Upper lobe of left lung (tissue), 4 donors: ENCODE measurements at regions not wholly inside any gene's neighbourhood (a gene's known extent, or its start where the extent isn't known, plus 50 kb on each side); places are given as distances from the start of the nearest gene placed in this dataset.

ENCODE experiments used
- EP300 ChIP-seq, 4 donors: sonication (generic); formaldehyde crosslinking; IDR thresholded peaks; one replicate each; pipeline ENCODE4 v1.5.1; 2017; ENCODE audit warnings: antibody characterized with exemption in 4 of 4, control low read depth in 2 of 4
- POLR2A ChIP-seq, 4 donors: fragments of 450-650 bp; IDR thresholded peaks; one replicate each; pipeline ENCODE4 v1.5.1; 2016 to 2017; ENCODE audit warnings: antibody characterized with exemption in 4 of 4, mild to moderate bottlenecking in 2 of 4
- TF ChIP-seq, protein P1 (sequence below), 6 experiments: fragments of 450-650 bp in 4 of 6; fragments of 200-600 bp in 2 of 6; sonication (generic) in 2 of 6; IDR thresholded peaks; one replicate each; pipeline ENCODE4 v1.5.1; 2016 to 2019; ENCODE audit warnings: antibody characterized with exemption in 6 of 6

DNA sequence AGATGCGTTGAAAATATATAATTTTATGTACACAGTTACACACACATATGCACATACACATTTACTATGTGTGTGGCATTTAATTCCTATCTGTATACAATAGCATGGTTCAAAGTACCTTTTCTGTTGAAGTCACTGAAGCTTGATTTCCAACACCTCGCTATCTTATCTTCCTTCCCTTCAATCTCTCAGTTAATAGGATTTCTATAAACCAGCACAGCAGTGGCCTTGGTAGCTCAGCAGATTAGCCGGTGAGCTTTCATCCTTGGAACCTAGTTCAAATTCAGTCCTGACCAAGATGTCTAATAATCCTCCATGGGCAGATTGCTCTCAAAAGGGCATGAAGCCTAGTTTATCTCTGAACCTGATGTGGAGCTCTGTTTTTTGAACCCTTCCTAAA, 2389.5 kb downstream of the MAT2B start:
- TF ChIP-seq, protein P1, sequence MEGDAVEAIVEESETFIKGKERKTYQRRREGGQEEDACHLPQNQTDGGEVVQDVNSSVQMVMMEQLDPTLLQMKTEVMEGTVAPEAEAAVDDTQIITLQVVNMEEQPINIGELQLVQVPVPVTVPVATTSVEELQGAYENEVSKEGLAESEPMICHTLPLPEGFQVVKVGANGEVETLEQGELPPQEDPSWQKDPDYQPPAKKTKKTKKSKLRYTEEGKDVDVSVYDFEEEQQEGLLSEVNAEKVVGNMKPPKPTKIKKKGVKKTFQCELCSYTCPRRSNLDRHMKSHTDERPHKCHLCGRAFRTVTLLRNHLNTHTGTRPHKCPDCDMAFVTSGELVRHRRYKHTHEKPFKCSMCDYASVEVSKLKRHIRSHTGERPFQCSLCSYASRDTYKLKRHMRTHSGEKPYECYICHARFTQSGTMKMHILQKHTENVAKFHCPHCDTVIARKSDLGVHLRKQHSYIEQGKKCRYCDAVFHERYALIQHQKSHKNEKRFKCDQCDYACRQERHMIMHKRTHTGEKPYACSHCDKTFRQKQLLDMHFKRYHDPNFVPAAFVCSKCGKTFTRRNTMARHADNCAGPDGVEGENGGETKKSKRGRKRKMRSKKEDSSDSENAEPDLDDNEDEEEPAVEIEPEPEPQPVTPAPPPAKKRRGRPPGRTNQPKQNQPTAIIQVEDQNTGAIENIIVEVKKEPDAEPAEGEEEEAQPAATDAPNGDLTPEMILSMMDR (IDR thresholded peaks at IDR 0.05), result no peak
- TF ChIP-seq POLR2A (IDR thresholded peaks at IDR 0.05), result no peak
- TF ChIP-seq EP300 (IDR thresholded peaks at IDR 0.05), result no peak
